ENCODE measurements at regions not wholly inside any gene's neighbourhood (a gene's known extent, or its start where the extent isn't known, plus 50 kb on each side); places are given as distances from the start of the nearest gene placed in this dataset.

- no peak for TF ChIP-seq CTCF (IDR thresholded peaks at IDR 0.05; ENCODE audit: low read length)
- TF ChIP-seq EZH2 (IDR thresholded peaks at IDR 0.05; ENCODE audit: borderline replicate concordance, low read length), result no peak
Measured at GRCh38 chr3:21879184-21879886, 128.3 kb upstream of the ZNF385D start.
